ENCODE measurements at regions not wholly inside any gene's neighbourhood (a gene's known extent, or its start where the extent isn't known, plus 50 kb on each side); places are given as distances from the start of the nearest gene placed in this dataset.

DNA sequence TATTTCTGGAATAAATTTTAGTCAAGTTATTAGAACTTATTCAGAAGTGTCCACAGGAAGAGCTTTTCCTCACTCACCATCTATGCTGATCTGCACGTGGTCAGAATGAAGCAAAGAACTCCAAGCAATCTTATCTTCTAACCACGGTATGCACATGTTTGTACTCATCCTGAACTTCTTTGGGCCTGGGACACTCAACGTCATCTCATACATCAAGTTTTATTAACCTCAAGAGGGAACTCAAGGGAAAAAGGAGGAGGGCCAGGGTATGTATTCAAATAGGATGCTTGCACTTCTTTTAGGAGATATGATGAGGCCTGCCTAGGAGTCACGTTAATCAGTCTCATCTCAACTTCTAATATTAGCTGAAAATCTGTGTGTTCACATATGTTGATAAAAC lies 142.5 kb downstream of the C1orf94 start:
- H3K27ac ChIP-seq (ENCODE audit: insufficient read length, low read depth, low read length), result no peak overlapping the region
- H2BK15ac ChIP-seq (ENCODE audit: low read depth, low read length), result no peak overlapping the region
- no peak overlapping the region for H3K4ac ChIP-seq (ENCODE audit: low read depth, low read length)
- no peak overlapping the region for H3K9ac ChIP-seq (ENCODE audit: extremely low read depth, insufficient read length, low read length)
- H2AFZ ChIP-seq (ENCODE audit: low read length), result no peak overlapping the region
- no peaks in the 10 kb centered on the region for H4K20me1 ChIP-seq (ENCODE audit: control insufficient read depth, insufficient read depth, insufficient read length)
- no peak overlapping the region for H2BK20ac ChIP-seq (ENCODE audit: low read depth, low read length, poor library complexity, severe bottlenecking)
- no peaks in the 10 kb centered on the region for H3K23me2 ChIP-seq (ENCODE audit: insufficient read length, low read depth, low read length, poor library complexity, severe bottlenecking)
- no peaks in the 10 kb centered on the region for H3K79me1 ChIP-seq (ENCODE audit: insufficient read depth, low read depth, low read length, poor library complexity, severe bottlenecking)
- no peak overlapping the region for H3K23ac ChIP-seq (ENCODE audit: insufficient read length, low read depth, low read length)
- no peaks in the 10 kb centered on the region for H3K4me1 Mint-ChIP-seq
- H3K27me3 ChIP-seq (ENCODE audit: insufficient read depth, low read length), result no peaks in the 10 kb centered on the region
- no peak overlapping the region for H4K5ac ChIP-seq (ENCODE audit: insufficient read length, low read depth, low read length)
- no peak overlapping the region for H3K27ac Mint-ChIP-seq
- H2BK120ac ChIP-seq (ENCODE audit: low read depth, low read length, poor library complexity, severe bottlenecking), result no peak overlapping the region
- H2BK12ac ChIP-seq (ENCODE audit: insufficient read length, low read depth, low read length), result no peak overlapping the region
- H3K4me1 ChIP-seq (ENCODE audit: insufficient read depth, low read length), result no peaks in the 10 kb centered on the region
- no peak overlapping the region for H3K4me3 Mint-ChIP-seq
- no peak overlapping the region for H2BK5ac ChIP-seq (ENCODE audit: insufficient read length, low read length)
- no peak for DNase-seq
- TF ChIP-seq CTCF (conservative IDR thresholded peaks at IDR 0.05), result no peak
- H3K14ac ChIP-seq (ENCODE audit: insufficient read depth, low read length), result no peak overlapping the region
- H3K18ac ChIP-seq (ENCODE audit: insufficient read length, low read depth, low read length), result no peak overlapping the region
- H3K79me2 ChIP-seq (ENCODE audit: insufficient read depth, low read length), result no peaks in the 10 kb centered on the region
- H3T11ph ChIP-seq (ENCODE audit: low read length), result no peak overlapping the region
- H3K36me3 Mint-ChIP-seq (ENCODE audit: insufficient read depth in 1 of 3, low read depth in 3 of 3), result peaks cover 6 to 13% (median 7%) of the 10 kb centered on the region in 3 experiments
- H3K56ac ChIP-seq (ENCODE audit: insufficient read length, low read depth, low read length), result no peak overlapping the region
- no peak overlapping the region for H2AK5ac ChIP-seq (ENCODE audit: insufficient read length, low read length)
- peaks cover 18% of the 10 kb centered on the region for H3K27me3 Mint-ChIP-seq (ENCODE audit: low read depth)
- H4K8ac ChIP-seq (replicated peaks; ENCODE audit: insufficient read length, low read depth, low read length), result no peak overlapping the region
- H4K91ac ChIP-seq (ENCODE audit: insufficient read length, low read depth, low read length), result no peak overlapping the region
- H3K9me3 ChIP-seq (ENCODE audit: control insufficient read depth, low read depth, low read length), result peaks cover 5% of the 10 kb centered on the region
- no CpG with 5 or more reads among the region's 4 CpGs for WGBS (ENCODE audit: extremely low coverage, insufficient read length, low lambda C conversion rate)
- H3K4me2 ChIP-seq (ENCODE audit: insufficient read depth, insufficient read length, low read length), result no peak overlapping the region
- peaks cover 25 to 26% of the 10 kb centered on the region in 2 experiments for H3K9me3 Mint-ChIP-seq

Data from H9 (cell line).